BE2C (cell line): ENCODE measurements at regions not wholly inside any gene's neighbourhood (a gene's known extent, or its start where the extent isn't known, plus 50 kb on each side); places are given as distances from the start of the nearest gene placed in this dataset.

Experiments
- DNase-seq: peaks from one replicate; pipeline ENCODE4 v3.0.0-alpha.2; 2020
- H3K27me3 ChIP-seq: fragments of 250-450 bp; sonication (Bioruptor Pico); 2 replicates; pipeline ENCODE4 v1.5.1; 2020; ENCODE audit warnings: mild to moderate bottlenecking
- H3K36me3 ChIP-seq: fragments of 250-450 bp; sonication (Bioruptor Pico); 2 replicates; pipeline ENCODE4 v1.5.1; 2020; ENCODE audit warnings: mild to moderate bottlenecking
- H3K4me1 ChIP-seq: fragments of 250-450 bp; sonication (Bioruptor Pico); 2 replicates; pipeline ENCODE4 v1.5.1; 2020
- H3K4me3 ChIP-seq: 2 replicates; pipeline ENCODE4 v1.5.1; 2011; ENCODE audit warnings: low read depth, low read length
- H3K9me3 ChIP-seq: fragments of 250-450 bp; sonication (Bioruptor Pico); 2 replicates; pipeline ENCODE4 v1.5.1; 2020
- TF ChIP-seq, protein P1 (sequence below): IDR thresholded peaks from 2 replicates; pipeline ENCODE4 v1.5.1; 2012; ENCODE audit warnings: mild to moderate bottlenecking, low read depth, low read length

DNA sequence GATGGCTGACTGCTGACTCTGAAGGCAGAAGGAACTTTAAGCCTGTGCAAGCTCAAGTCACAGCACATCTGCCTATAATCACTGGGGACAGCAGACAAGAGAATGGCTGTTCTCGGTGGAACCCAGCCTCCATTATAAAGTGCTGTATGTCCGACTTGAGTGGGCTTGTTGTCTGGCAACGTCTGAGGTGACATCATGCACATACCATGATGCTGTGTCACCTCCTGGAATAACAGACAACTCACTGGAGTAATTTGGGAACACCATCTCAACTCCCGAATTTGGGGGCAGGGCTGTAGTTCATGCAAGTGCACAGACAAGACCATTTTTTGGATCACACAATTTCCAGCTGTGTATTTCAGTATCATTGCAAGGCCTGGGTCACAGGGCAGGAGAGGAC, 59.8 kb upstream of the GPM6B start:
- no peaks in the 10 kb centered on the region for H3K27me3 ChIP-seq
- DNase-seq = no peak
- H3K4me1 ChIP-seq = no peaks in the 10 kb centered on the region; the same call in 1 of the 2 replicates

DNA sequence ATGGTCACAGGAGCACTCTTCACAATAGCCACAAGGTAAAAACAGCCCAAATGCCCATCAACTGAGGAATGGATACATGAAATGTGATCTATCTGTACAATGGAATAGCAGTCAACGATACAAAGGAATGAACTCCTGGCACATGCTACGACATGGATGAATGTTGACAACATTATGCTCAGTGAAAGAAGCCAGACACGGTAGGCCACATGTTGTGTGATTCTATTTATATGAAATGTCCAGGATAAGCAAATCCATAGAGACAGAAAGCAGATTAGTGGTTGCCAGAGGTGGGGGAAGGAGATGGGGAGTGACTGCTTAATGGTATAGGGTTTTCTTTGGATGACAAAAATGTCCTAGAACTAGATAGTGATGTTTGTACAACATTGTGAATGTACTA, 58.7 kb upstream of the GPM6B start:
- DNase-seq = peak; percentile 9
- no peaks in the 10 kb centered on the region for H3K9me3 ChIP-seq
- no peak overlapping the region for H3K4me3 ChIP-seq
- no peaks in the 10 kb centered on the region for H3K36me3 ChIP-seq
- H3K27me3 ChIP-seq = no peaks in the 10 kb centered on the region
- no peaks in the 10 kb centered on the region; the same call in 1 of the 2 replicates for H3K4me1 ChIP-seq
- TF ChIP-seq, protein P1, sequence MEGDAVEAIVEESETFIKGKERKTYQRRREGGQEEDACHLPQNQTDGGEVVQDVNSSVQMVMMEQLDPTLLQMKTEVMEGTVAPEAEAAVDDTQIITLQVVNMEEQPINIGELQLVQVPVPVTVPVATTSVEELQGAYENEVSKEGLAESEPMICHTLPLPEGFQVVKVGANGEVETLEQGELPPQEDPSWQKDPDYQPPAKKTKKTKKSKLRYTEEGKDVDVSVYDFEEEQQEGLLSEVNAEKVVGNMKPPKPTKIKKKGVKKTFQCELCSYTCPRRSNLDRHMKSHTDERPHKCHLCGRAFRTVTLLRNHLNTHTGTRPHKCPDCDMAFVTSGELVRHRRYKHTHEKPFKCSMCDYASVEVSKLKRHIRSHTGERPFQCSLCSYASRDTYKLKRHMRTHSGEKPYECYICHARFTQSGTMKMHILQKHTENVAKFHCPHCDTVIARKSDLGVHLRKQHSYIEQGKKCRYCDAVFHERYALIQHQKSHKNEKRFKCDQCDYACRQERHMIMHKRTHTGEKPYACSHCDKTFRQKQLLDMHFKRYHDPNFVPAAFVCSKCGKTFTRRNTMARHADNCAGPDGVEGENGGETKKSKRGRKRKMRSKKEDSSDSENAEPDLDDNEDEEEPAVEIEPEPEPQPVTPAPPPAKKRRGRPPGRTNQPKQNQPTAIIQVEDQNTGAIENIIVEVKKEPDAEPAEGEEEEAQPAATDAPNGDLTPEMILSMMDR = no peak

More for the DNA sequence above, 59.8 kb upstream of the GPM6B start:
- Histone ChIP-seq H3K4me3 (no peak overlapping the region), H3K9me3 (no peaks in the 10 kb centered on the region), H3K36me3 (no peaks in the 10 kb centered on the region)
- TF ChIP-seq, protein P1 = no peak

DNA sequence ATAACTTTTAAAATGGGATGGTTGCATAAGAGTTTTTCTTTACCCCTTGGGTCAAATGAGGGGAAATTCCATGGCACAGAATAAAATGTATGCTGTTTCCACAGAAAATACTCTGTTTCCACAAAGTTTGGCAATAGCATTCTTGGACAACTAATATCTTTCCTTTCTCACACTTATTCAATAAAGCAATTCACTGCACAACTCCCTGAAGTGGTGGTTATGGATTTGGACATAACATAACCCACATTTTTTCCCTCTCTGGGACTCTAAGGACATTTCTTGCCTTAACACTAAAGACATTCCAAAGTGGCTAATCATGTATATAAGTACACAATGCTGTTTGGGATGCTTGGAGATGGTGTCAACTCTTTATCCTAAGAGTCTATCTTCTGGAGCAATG, 51.7 kb upstream of the GPM6B start:
- H3K4me1 ChIP-seq = no peaks in the 10 kb centered on the region
- H3K27me3 ChIP-seq = no peaks in the 10 kb centered on the region
- H3K36me3 ChIP-seq = no peaks in the 10 kb centered on the region
- DNase-seq = no peak
- H3K4me3 ChIP-seq = no peak overlapping the region
- TF ChIP-seq, protein P1 = no peak
- H3K9me3 ChIP-seq = no peaks in the 10 kb centered on the region
